Endothelial cell of umbilical vein (primary cell): ENCODE measurements at regions not wholly inside any gene's neighbourhood (a gene's known extent, or its start where the extent isn't known, plus 50 kb on each side); places are given as distances from the start of the nearest gene placed in this dataset.

ENCODE experiments used
- BruUV-seq: library from RNA; stranded (reverse); fragments of 400-500 nt; replicated peaks from 2 replicates; lab custom pipeline; 2021; lab: Mats Ljungman, UMichigan
- CTCF ChIA-PET: fragments of 300-600, 350-600 bp; sonication (Branson Sonifier 250); formaldehyde crosslinking; loops from one replicate; lab custom pipeline; 2021; ENCODE audit warnings: antibody characterized with exemption, inconsistent platforms; lab: Charles Lee
- POLR2A ChIA-PET: fragments of 300-600, 350-600 bp; sonication (Branson Sonifier 250); formaldehyde crosslinking; loops from one replicate; lab custom pipeline; 2021; ENCODE audit warnings: antibody characterized with exemption, inconsistent platforms; lab: Charles Lee
- DNase-seq: peaks from one replicate; pipeline ENCODE4 v3.0.0-alpha.2; 2011; ENCODE audit warnings: low read depth, low spot score
- FAIRE-seq: peaks from 2 replicates; lab custom pipeline; 2011; peaks lifted over from hg19 to GRCh38; lab: Jason Lieb, UNC
- H2AFZ ChIP-seq: 2 replicates; pipeline ENCODE4 v1.6.0; 2012; ENCODE audit warnings: low read depth, low read length, control low read depth, inconsistent platforms
- H3K27ac ChIP-seq: 2 replicates; pipeline ENCODE4 v1.5.1; 2011; ENCODE audit warnings: low read depth, mild to moderate bottlenecking, control low read depth, low read length, moderate library complexity; ENCODE audit not compliant: insufficient read depth
- H3K27me3 ChIP-seq, 2 experiments: 2 replicates each; pipeline versions ENCODE4 v1.6.0 to v1.6.1; 2011; ENCODE audit warnings: low read length in 2 of 2, mixed read lengths in 1 of 2; ENCODE audit not compliant: control insufficient read depth in 2 of 2, insufficient read depth in 2 of 2
- H3K36me3 ChIP-seq, 2 experiments: 2 replicates in 1 of 2; 3 replicates in 1 of 2; pipeline ENCODE4 v1.5.1; 2011; ENCODE audit warnings: low read length in 2 of 2, mild to moderate bottlenecking in 1 of 2, moderate library complexity in 1 of 2; ENCODE audit not compliant: control insufficient read depth in 2 of 2, insufficient read depth in 2 of 2; ENCODE audit errors: extremely low read depth in 1 of 2
- H3K4me1 ChIP-seq: 3 replicates; pipeline ENCODE4 v1.5.1; 2011; ENCODE audit warnings: mild to moderate bottlenecking, low read length; ENCODE audit not compliant: control insufficient read depth, insufficient read depth; ENCODE audit errors: extremely low read depth
- H3K4me2 ChIP-seq: 2 replicates; pipeline ENCODE4 v1.6.1; 2011; ENCODE audit warnings: low read length, control low read depth, mixed read lengths; ENCODE audit not compliant: insufficient read depth
- H3K4me3 ChIP-seq, 3 experiments: fragments of 200-600 bp in 1 of 3; sonication (generic), shearing (Covaris generic) in 1 of 3; replicated peaks in 1 of 3; 2 replicates each; pipeline ENCODE4 v1.5.1; 2011 to 2016; ENCODE audit warnings: control low read depth in 3 of 3, low read length in 3 of 3, mild to moderate bottlenecking in 2 of 3, inconsistent platforms in 1 of 3, low read depth in 1 of 3, moderate library complexity in 1 of 3; ENCODE audit not compliant: insufficient read depth in 1 of 3
- H3K79me2 ChIP-seq: 2 replicates; pipeline ENCODE4 v1.6.0; 2012; ENCODE audit warnings: low read length, inconsistent platforms; ENCODE audit not compliant: control insufficient read depth, insufficient read depth
- H3K9ac ChIP-seq: replicated peaks from 2 replicates; pipeline ENCODE3; 2011; ENCODE audit warnings: low read length, control low read depth; ENCODE audit not compliant: insufficient read depth; ENCODE audit errors: extremely low read depth
- H3K9me1 ChIP-seq: replicated peaks from 3 replicates; pipeline ENCODE4 v1.6.0; 2011; ENCODE audit warnings: mild to moderate bottlenecking, low read length; ENCODE audit not compliant: control insufficient read depth, insufficient read depth; ENCODE audit errors: extremely low read depth
- H3K9me3 ChIP-seq: replicated peaks from 2 replicates; pipeline ENCODE4 v1.5.1; 2012; ENCODE audit warnings: low read length, inconsistent platforms; ENCODE audit not compliant: control insufficient read depth, insufficient read depth
- H4K20me1 ChIP-seq: replicated peaks from 2 replicates; pipeline ENCODE3; 2011; ENCODE audit warnings: mild to moderate bottlenecking, low read length; ENCODE audit not compliant: control insufficient read depth, insufficient read depth; ENCODE audit errors: extremely low read depth
- CTCF ChIP-seq, 2 donors: IDR thresholded peaks; 1 replicate in 1 of 2; 2 replicates in 1 of 2; pipeline ENCODE4 v1.5.1; 2011; ENCODE audit warnings: low read length in 2 of 2, mild to moderate bottlenecking in 2 of 2, moderate library complexity in 2 of 2, control low read depth in 1 of 2, inconsistent platforms in 1 of 2, low read depth in 1 of 2; ENCODE audit not compliant: insufficient read depth in 1 of 2; ENCODE audit errors: extremely low read depth in 1 of 2
- EZH2 ChIP-seq: IDR thresholded peaks from 2 replicates; pipeline ENCODE4 v1.6.1; 2012; ENCODE audit warnings: borderline replicate concordance, low read depth, mild to moderate bottlenecking, moderate library complexity, low read length, inconsistent platforms; ENCODE audit not compliant: severe bottlenecking
- FOS ChIP-seq: IDR thresholded peaks from 2 replicates; pipeline ENCODE4 v1.6.1; 2011; ENCODE audit warnings: mild to moderate bottlenecking, low read length, moderate library complexity, borderline replicate concordance; ENCODE audit not compliant: insufficient read depth
- GATA2 ChIP-seq: IDR thresholded peaks from 2 replicates; pipeline ENCODE4 v1.7.0; 2011; ENCODE audit warnings: low read depth, mild to moderate bottlenecking, moderate library complexity, mixed read lengths, low read length; ENCODE audit not compliant: insufficient read length, insufficient read depth
- JUN ChIP-seq: IDR thresholded peaks from 2 replicates; pipeline ENCODE4 v1.6.1; 2011; ENCODE audit warnings: borderline replicate concordance, low read depth; ENCODE audit not compliant: insufficient read length, insufficient read depth
- MYC ChIP-seq: IDR thresholded peaks from one replicate; pipeline ENCODE4 v1.6.1; 2011; ENCODE audit warnings: mild to moderate bottlenecking, low read depth, low read length
- POLR2A ChIP-seq: IDR thresholded peaks from 2 replicates; pipeline ENCODE4 v1.6.1; 2012; ENCODE audit warnings: low read depth, mild to moderate bottlenecking, control low read depth, low read length
- POLR2AphosphoS5 ChIP-seq: IDR thresholded peaks from 2 replicates; pipeline ENCODE4 v1.6.1; 2012; ENCODE audit warnings: low read depth, mild to moderate bottlenecking, control low read depth, low read length, moderate library complexity; ENCODE audit not compliant: insufficient read depth
- dilution Hi-C: fragments of 300-500 bp; cut with MboI; formaldehyde crosslinking; loops from one replicate; pipeline ENCODE4 v1.15.0; 2019; ENCODE audit warnings: low sequenced_read_pairs; ENCODE audit not compliant: extremely low pct_ligation_motif_present
- intact Hi-C: fragments of 100-400 bp; cut with micrococcal nuclease; formaldehyde crosslinking; loops from one replicate; pipeline ENCODE4 v1.10.0; 2022
- TF ChIP-seq, protein P1 (sequence below): IDR thresholded peaks from 2 replicates; pipeline ENCODE4 v1.6.1; 2011; ENCODE audit not compliant: insufficient read depth, insufficient read length

DNA sequence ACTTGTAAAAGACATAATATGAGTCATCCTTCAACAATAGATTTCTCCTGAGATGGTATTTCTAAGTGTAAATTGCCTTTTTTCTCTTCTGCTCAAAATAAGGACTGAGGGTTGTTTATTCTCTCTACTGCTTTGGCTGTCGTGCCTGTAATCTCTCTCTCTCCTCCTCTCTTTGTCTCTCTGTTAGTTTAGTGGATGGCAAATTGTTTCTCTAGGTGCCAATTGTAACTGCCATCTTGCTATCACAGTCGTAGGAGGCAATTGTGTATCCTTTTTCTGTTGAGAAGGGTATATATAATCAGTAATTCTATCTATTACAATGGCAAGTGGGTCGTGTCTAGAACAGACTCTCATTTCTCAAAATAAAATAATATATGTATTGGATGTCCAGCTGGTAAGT lies 545.0 kb upstream of the FBXO33 start:
- POLR2A ChIA-PET = no interaction called here
- no TSS peak for BruUV-seq
- H3K27ac ChIP-seq = no peak overlapping the region
- no peak overlapping the region for H3K4me3 ChIP-seq
- CTCF ChIA-PET = no interaction called here
- dilution Hi-C loops = no loop called here
- no peak overlapping the region for H3K9ac ChIP-seq
- TF ChIP-seq POLR2AphosphoS5 = no peak
- TF ChIP-seq JUN = no peak
- TF ChIP-seq FOS = no peak
- no peak for TF ChIP-seq GATA2
- no peak for TF ChIP-seq EZH2
- no peak for TF ChIP-seq POLR2A
- FAIRE-seq = no peak
- no peak overlapping the region for H3K4me2 ChIP-seq
- H3K4me1 ChIP-seq = no peaks in the 10 kb centered on the region
- H4K20me1 ChIP-seq = no peaks in the 10 kb centered on the region
- H3K36me3 ChIP-seq = no peaks in the 10 kb centered on the region
- no peaks in the 10 kb centered on the region for H3K27me3 ChIP-seq
- intact Hi-C loops = no loop called here
- no peak overlapping the region for H2AFZ ChIP-seq
- H3K9me1 ChIP-seq = no peaks in the 10 kb centered on the region
- H3K9me3 ChIP-seq = peaks cover 2% of the 10 kb centered on the region
- DNase-seq = no peak
- no peaks in the 10 kb centered on the region for H3K79me2 ChIP-seq

GRCh38 chr14:39974036-39974435 lies 541.8 kb upstream of the FBXO33 start:
- Histone ChIP-seq H3K79me2 (no peaks in the 10 kb centered on the region), H3K27me3 (no peaks in the 10 kb centered on the region), H3K4me1 (no peaks in the 10 kb centered on the region), H2AFZ (no peak overlapping the region), H3K9me1 (no peaks in the 10 kb centered on the region), H4K20me1 (no peaks in the 10 kb centered on the region), H3K4me3 (no peak overlapping the region), H3K9ac (no peak overlapping the region), H3K27ac (no peak overlapping the region), H3K36me3 (no peaks in the 10 kb centered on the region), H3K9me3 (peaks cover 2% of the 10 kb centered on the region), H3K4me2 (no peak overlapping the region)
- ChIA-PET POLR2A (no interaction called here), CTCF (no interaction called here)
- FAIRE-seq (no peak), DNase-seq (no peak)
- no peak for TF ChIP-seq JUN
- no peak for TF ChIP-seq POLR2AphosphoS5
- no peak for TF ChIP-seq CTCF (IDR thresholded peaks at IDR 0.05; ENCODE audit: extremely low read depth in 1 of 2, insufficient read depth in 1 of 2, low read depth in 1 of 2, low read length in 2 of 2)
- TF ChIP-seq MYC = no peak
- TF ChIP-seq FOS = no peak
- TF ChIP-seq EZH2 = no peak
- no peak for TF ChIP-seq POLR2A
- TF ChIP-seq, protein P1, sequence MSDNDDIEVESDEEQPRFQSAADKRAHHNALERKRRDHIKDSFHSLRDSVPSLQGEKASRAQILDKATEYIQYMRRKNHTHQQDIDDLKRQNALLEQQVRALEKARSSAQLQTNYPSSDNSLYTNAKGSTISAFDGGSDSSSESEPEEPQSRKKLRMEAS = no peak
- dilution Hi-C loops = no loop called here
- no TSS peak for BruUV-seq
- intact Hi-C loops = no loop called here
